ENCODE measurements at regions not wholly inside any gene's neighbourhood (a gene's known extent, or its start where the extent isn't known, plus 50 kb on each side); places are given as distances from the start of the nearest gene placed in this dataset.

- no peak for DNase-seq (ENCODE audit: low read depth, low spot score)
- no peak overlapping the region for H3K27ac ChIP-seq
Observed at GRCh38 chr1:94603663-94604062, 62.1 kb upstream of the F3 start.

- H3K27ac ChIP-seq: no peak overlapping the region
- DNase-seq (ENCODE audit: low read depth, low spot score): no peak
Observed at GRCh38 chr1:94602802-94603625, 61.5 kb upstream of the F3 start.

- no peak overlapping the region for H3K27ac ChIP-seq
- DNase-seq (ENCODE audit: low read depth, low spot score): no peak
Observed at GRCh38 chr1:94602316-94602715, 60.8 kb upstream of the F3 start.

GRCh38 chr1:94600556-94600955 lies 59.0 kb upstream of the F3 start:
- no peak for DNase-seq (ENCODE audit: low read depth, low spot score)
- H3K27ac ChIP-seq: no peak overlapping the region

GRCh38 chr1:94599095-94599813 lies 57.7 kb upstream of the F3 start:
- DNase-seq (ENCODE audit: low read depth, low spot score): no peak
- H3K27ac ChIP-seq: no peak overlapping the region

- H3K27ac ChIP-seq: peak overlapping the region; percentile 26
- no peak for DNase-seq (ENCODE audit: low read depth, low spot score)
Observed at GRCh38 chr1:94597701-94598100, 56.1 kb upstream of the F3 start.

- H3K27ac ChIP-seq: no peak overlapping the region
- DNase-seq (ENCODE audit: low read depth, low spot score): no peak
Observed at GRCh38 chr1:94596260-94596659, 54.7 kb upstream of the F3 start.

- DNase-seq (ENCODE audit: low read depth, low spot score): no peak
- H3K27ac ChIP-seq: peak overlapping the region; percentile 13
Observed at GRCh38 chr1:94595658-94596057, 54.1 kb upstream of the F3 start.

- no peak overlapping the region for H3K27ac ChIP-seq
- DNase-seq (ENCODE audit: low read depth, low spot score): no peak
Observed at GRCh38 chr1:94593611-94594010, 52.1 kb upstream of the F3 start.

- DNase-seq (ENCODE audit: low read depth, low spot score): no peak
- H3K27ac ChIP-seq: no peak overlapping the region
Observed at GRCh38 chr1:94592571-94592920, 51.0 kb upstream of the F3 start.

GRCh38 chr1:94591823-94592570 lies 50.4 kb upstream of the F3 start:
- H3K27ac ChIP-seq: no peak overlapping the region
- DNase-seq (ENCODE audit: low read depth, low spot score): no peak
